ENCODE measurements at regions not wholly inside any gene's neighbourhood (a gene's known extent, or its start where the extent isn't known, plus 50 kb on each side); places are given as distances from the start of the nearest gene placed in this dataset.

- Histone ChIP-seq H3K27ac (ENCODE audit: poor library complexity, severe bottlenecking) (no peak overlapping the region), H3K9me3 (ENCODE audit: severe bottlenecking) (no peaks in the 10 kb centered on the region), H3K4me3 (ENCODE audit: severe bottlenecking) (no peak overlapping the region), H3K4me1 (ENCODE audit: insufficient read depth, poor library complexity, severe bottlenecking) (no peaks in the 10 kb centered on the region), H3K27me3 (ENCODE audit: insufficient read depth, poor library complexity, severe bottlenecking) (no peaks in the 10 kb centered on the region), H3K36me3 (ENCODE audit: low read depth) (no peaks in the 10 kb centered on the region)
- TF ChIP-seq CTCF (IDR thresholded peaks at IDR 0.05; ENCODE audit: poor library complexity, severe bottlenecking): no peak
- ATAC-seq (ENCODE audit: low read depth) (peak; percentile 36; the same call in 1 of the 3 replicates), DNase-seq (ENCODE audit: low spot score) (no peak)
These were observed 154.3 kb upstream of the USP24 start for GRCh38 chr1:55369474-55369873.

GRCh38 chr1:55368698-55369097, 153.5 kb upstream of the USP24 start:
- H3K36me3 ChIP-seq (ENCODE audit: low read depth): no peaks in the 10 kb centered on the region
- no peak overlapping the region for H3K27ac ChIP-seq (ENCODE audit: poor library complexity, severe bottlenecking)
- no peak for TF ChIP-seq CTCF (IDR thresholded peaks at IDR 0.05; ENCODE audit: poor library complexity, severe bottlenecking)
- no peaks in the 10 kb centered on the region for H3K27me3 ChIP-seq (ENCODE audit: insufficient read depth, poor library complexity, severe bottlenecking)
- no peaks in the 10 kb centered on the region for H3K9me3 ChIP-seq (ENCODE audit: severe bottlenecking)
- H3K4me1 ChIP-seq (ENCODE audit: insufficient read depth, poor library complexity, severe bottlenecking): no peaks in the 10 kb centered on the region
- no peak for DNase-seq (ENCODE audit: low spot score)
- no peak for ATAC-seq (ENCODE audit: low read depth)
- H3K4me3 ChIP-seq (ENCODE audit: severe bottlenecking): no peak overlapping the region

GRCh38 chr1:55367273-55367672, 152.1 kb upstream of the USP24 start:
- no peak overlapping the region for H3K4me3 ChIP-seq (ENCODE audit: severe bottlenecking)
- no peak for DNase-seq (ENCODE audit: low spot score)
- no peaks in the 10 kb centered on the region for H3K36me3 ChIP-seq (ENCODE audit: low read depth)
- no peak for TF ChIP-seq CTCF (IDR thresholded peaks at IDR 0.05; ENCODE audit: poor library complexity, severe bottlenecking)
- no peak for ATAC-seq (ENCODE audit: low read depth)
- no peak overlapping the region for H3K27ac ChIP-seq (ENCODE audit: poor library complexity, severe bottlenecking)
- H3K27me3 ChIP-seq (ENCODE audit: insufficient read depth, poor library complexity, severe bottlenecking): no peaks in the 10 kb centered on the region
- no peaks in the 10 kb centered on the region for H3K4me1 ChIP-seq (ENCODE audit: insufficient read depth, poor library complexity, severe bottlenecking)
- H3K9me3 ChIP-seq (ENCODE audit: severe bottlenecking): no peaks in the 10 kb centered on the region

GRCh38 chr1:55364216-55364615, 149.1 kb upstream of the USP24 start:
- ATAC-seq (ENCODE audit: low read depth) (no peak), DNase-seq (ENCODE audit: low spot score) (no peak)
- H3K27me3 ChIP-seq (ENCODE audit: insufficient read depth, poor library complexity, severe bottlenecking): no peaks in the 10 kb centered on the region
- H3K9me3 ChIP-seq (ENCODE audit: severe bottlenecking): no peaks in the 10 kb centered on the region
- no peaks in the 10 kb centered on the region for H3K36me3 ChIP-seq (ENCODE audit: low read depth)
- H3K4me1 ChIP-seq (ENCODE audit: insufficient read depth, poor library complexity, severe bottlenecking): no peaks in the 10 kb centered on the region
- no peak overlapping the region for H3K4me3 ChIP-seq (ENCODE audit: severe bottlenecking)
- no peak overlapping the region for H3K27ac ChIP-seq (ENCODE audit: poor library complexity, severe bottlenecking)
- no peak for TF ChIP-seq CTCF (IDR thresholded peaks at IDR 0.05; ENCODE audit: poor library complexity, severe bottlenecking)

GRCh38 chr1:55363268-55363667, 148.1 kb upstream of the USP24 start:
- Histone ChIP-seq H3K36me3 (ENCODE audit: low read depth) (no peaks in the 10 kb centered on the region), H3K9me3 (ENCODE audit: severe bottlenecking) (no peaks in the 10 kb centered on the region), H3K4me1 (ENCODE audit: insufficient read depth, poor library complexity, severe bottlenecking) (no peaks in the 10 kb centered on the region), H3K27ac (ENCODE audit: poor library complexity, severe bottlenecking) (no peak overlapping the region), H3K4me3 (ENCODE audit: severe bottlenecking) (no peak overlapping the region), H3K27me3 (ENCODE audit: insufficient read depth, poor library complexity, severe bottlenecking) (no peaks in the 10 kb centered on the region)
- no peak for TF ChIP-seq CTCF (IDR thresholded peaks at IDR 0.05; ENCODE audit: poor library complexity, severe bottlenecking)
- DNase-seq (ENCODE audit: low spot score) (no peak), ATAC-seq (ENCODE audit: low read depth) (no peak)

Data from RWPE2 (cell line).